Nephron progenitor cell (in vitro differentiated cells): ENCODE measurements at regions not wholly inside any gene's neighbourhood (a gene's known extent, or its start where the extent isn't known, plus 50 kb on each side); places are given as distances from the start of the nearest gene placed in this dataset.
A peak's percentile ranks its signal among the peaks of the same experiment; 100 is the strongest.

ENCODE experiments used
- DNase-seq: peaks from one replicate; pipeline ENCODE4 v3.0.0; 2021
- H3K27ac Mint-ChIP-seq: 2 replicates; pipeline ENCODE4 v1.8.0; 2021; ENCODE audit warnings: mild to moderate bottlenecking, moderate library complexity, mixed read lengths
- H3K27me3 Mint-ChIP-seq: 2 replicates; pipeline ENCODE4 v1.8.0; 2021; ENCODE audit warnings: mild to moderate bottlenecking, low read depth, mixed read lengths; ENCODE audit not compliant: poor library complexity
- H3K36me3 Mint-ChIP-seq: 2 replicates; pipeline ENCODE4 v1.8.0; 2021; ENCODE audit warnings: low read depth, mixed read lengths
- H3K4me1 Mint-ChIP-seq: 2 replicates; pipeline ENCODE4 v1.8.0; 2021; ENCODE audit warnings: mixed read lengths
- H3K4me3 Mint-ChIP-seq: 2 replicates; pipeline ENCODE4 v1.8.0; 2021; ENCODE audit warnings: mild to moderate bottlenecking, moderate library complexity, mixed read lengths
- H3K9me3 Mint-ChIP-seq: 2 replicates; pipeline ENCODE4 v1.8.0; 2021; ENCODE audit warnings: mild to moderate bottlenecking, moderate library complexity, mixed read lengths
- CTCF ChIP-seq: fragments of 200-600 bp; sonication (generic); IDR thresholded peaks from 2 replicates; pipeline ENCODE4 v1.5.0; 2021; ENCODE audit warnings: antibody characterized with exemption

DNA sequence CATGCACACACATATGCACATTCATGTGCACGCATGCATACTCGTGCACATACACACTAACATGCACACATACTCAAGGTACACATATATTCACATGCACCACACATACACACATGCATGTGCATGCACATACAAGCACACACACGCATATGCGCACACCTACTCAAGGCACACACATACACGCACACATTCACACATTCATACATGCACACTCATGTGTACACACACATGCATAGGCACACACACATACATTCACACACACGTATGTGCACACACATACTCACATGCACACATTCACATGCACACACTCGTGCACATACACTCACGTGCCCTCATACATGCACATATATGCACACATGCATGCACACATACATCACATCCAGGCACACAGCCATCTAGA, 489.0 kb downstream of the MN1 start:
- peaks cover 22% of the 10 kb centered on the region for H3K4me1 Mint-ChIP-seq
- no peak overlapping the region for H3K27ac Mint-ChIP-seq
- H3K27me3 Mint-ChIP-seq: peaks cover 43% of the 10 kb centered on the region
- DNase-seq: no peak
- peaks cover 15% of the 10 kb centered on the region for H3K9me3 Mint-ChIP-seq
- no peak for TF ChIP-seq CTCF
- no peak overlapping the region for H3K4me3 Mint-ChIP-seq
- peaks cover 4% of the 10 kb centered on the region for H3K36me3 Mint-ChIP-seq

DNA sequence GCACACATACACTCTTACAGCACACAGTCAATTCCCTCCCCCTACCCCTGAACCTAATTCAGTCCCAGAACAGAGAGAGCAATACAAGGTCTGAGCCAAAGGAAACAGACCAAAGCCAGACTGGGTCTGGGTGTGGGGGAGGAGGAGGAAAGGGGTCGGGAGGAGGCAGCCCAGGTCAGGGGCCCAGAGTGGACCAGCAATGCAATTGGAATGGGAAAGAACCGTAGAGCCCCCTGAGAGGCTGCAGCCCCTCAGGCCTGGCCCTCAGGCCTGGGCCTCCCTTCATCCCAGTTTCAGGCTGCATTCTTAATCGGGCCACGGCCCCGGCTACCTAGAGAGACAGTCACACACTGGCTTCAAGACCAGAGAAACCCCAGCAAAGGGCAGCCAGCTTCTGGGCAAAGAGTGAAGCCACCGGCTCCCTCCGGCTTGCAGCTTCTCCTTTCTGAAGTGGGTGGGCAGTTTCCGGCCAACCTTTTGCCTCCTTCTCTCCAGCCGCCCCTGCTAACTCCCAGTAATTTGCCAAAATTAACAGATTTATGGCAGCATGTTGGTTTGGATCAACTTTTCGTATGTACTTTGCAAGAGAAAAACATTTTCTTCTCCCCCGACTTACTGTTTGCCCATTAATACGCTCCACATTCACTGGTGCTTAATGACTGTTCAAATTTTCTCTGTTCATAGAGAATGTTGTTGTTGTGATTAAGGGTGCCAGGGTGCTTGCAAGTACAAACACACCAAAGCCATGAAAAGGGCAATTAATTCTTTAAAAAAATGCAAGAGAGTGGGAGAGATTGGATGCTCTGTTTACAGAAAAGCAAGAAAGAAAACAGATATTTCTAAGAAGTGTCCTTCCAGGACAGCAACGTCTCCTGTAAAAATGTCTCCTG, 488.3 kb downstream of the MN1 start:
- no peak overlapping the region for H3K4me3 Mint-ChIP-seq

DNA sequence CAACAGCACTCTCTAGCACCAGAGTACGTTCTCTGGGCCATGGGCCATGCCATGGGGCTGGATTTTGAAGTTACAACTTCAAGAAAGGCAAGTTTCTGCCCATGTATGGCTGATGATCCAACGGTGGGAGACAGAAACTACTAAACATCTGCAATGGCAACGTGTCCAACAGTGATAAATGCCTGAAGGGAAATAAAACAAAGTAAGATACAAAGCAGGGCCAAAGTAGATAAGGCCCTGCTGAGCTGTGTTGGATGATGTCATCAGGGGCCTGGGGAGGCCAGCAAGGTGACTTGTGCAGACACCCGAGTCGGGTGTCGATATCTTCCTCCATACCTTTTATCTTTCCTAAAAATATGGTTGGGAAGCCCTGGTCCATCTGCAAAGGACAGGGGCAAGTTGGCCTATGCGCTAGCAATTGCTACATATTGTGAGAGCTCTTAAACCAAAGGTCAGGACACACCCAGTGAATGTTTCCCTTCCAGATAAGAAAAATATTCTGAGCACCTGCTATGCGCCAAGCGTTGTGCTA, 487.2 kb downstream of the MN1 start:
- no peak for TF ChIP-seq CTCF
- Mint-ChIP-seq H3K27me3 (peaks cover 28% of the 10 kb centered on the region), H3K4me3 (no peak overlapping the region), H3K36me3 (no peaks in the 10 kb centered on the region), H3K27ac (no peak overlapping the region), H3K4me1 (peaks cover 32% of the 10 kb centered on the region), H3K9me3 (peaks cover 10% of the 10 kb centered on the region)
- DNase-seq: no peak

More for the DNA sequence above, 488.3 kb downstream of the MN1 start:
- H3K4me1 Mint-ChIP-seq: peaks cover 28% of the 10 kb centered on the region
- peak; percentile 40 for DNase-seq
- H3K27ac Mint-ChIP-seq: no peak overlapping the region
- TF ChIP-seq CTCF: no peak
- H3K9me3 Mint-ChIP-seq: peaks cover 9% of the 10 kb centered on the region
- peaks cover 4% of the 10 kb centered on the region for H3K36me3 Mint-ChIP-seq
- H3K27me3 Mint-ChIP-seq: peaks cover 37% of the 10 kb centered on the region

- H3K27ac Mint-ChIP-seq: no peak overlapping the region
- DNase-seq: no peak
- H3K36me3 Mint-ChIP-seq: no peaks in the 10 kb centered on the region
- TF ChIP-seq CTCF: no peak
- peaks cover 22% of the 10 kb centered on the region for H3K27me3 Mint-ChIP-seq
- peaks cover 32% of the 10 kb centered on the region for H3K4me1 Mint-ChIP-seq
- H3K9me3 Mint-ChIP-seq: peaks cover 22% of the 10 kb centered on the region
- no peak overlapping the region for H3K4me3 Mint-ChIP-seq
These were observed 485.7 kb downstream of the MN1 start for GRCh38 chr22:27315833-27316232.

DNA sequence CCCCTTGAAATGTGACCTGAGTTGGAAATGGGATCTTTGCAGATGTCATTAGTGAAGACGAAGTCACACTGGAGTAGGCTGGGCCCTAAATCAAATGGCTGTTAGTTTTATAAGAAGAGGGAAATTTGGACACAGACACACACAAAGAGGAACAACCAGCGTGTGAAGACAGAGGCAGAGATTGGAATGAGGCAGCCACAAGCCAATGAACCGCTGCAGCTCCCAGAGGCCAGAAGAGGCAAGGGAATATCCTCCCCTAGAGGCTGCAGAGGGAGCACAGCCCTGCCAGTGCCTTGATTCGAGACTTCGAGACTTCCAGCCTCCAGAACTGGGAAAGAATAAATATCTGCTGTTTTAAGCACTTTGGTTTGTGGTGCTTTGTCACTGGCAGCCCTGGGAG, 484.5 kb downstream of the MN1 start:
- TF ChIP-seq CTCF: peak; percentile 8
- peaks cover 31% of the 10 kb centered on the region for H3K27me3 Mint-ChIP-seq
- no peak overlapping the region for H3K4me3 Mint-ChIP-seq
- H3K27ac Mint-ChIP-seq: no peak overlapping the region
- peaks cover 22% of the 10 kb centered on the region for H3K9me3 Mint-ChIP-seq
- DNase-seq: no peak
- H3K4me1 Mint-ChIP-seq: peaks cover 32% of the 10 kb centered on the region
- H3K36me3 Mint-ChIP-seq: no peaks in the 10 kb centered on the region
